GM21515 (cell line): ENCODE measurements at regions not wholly inside any gene's neighbourhood (a gene's known extent, or its start where the extent isn't known, plus 50 kb on each side); places are given as distances from the start of the nearest gene placed in this dataset.
"Not testable (repeated sequence)": the region's sequence is repeated elsewhere in the genome, so short reads cannot be mapped to it uniquely, and the experiment has no call there.

ENCODE experiments used
- ATAC-seq: cut with Tn5 transposase; IDR thresholded peaks from one replicate; pipeline ENCODE4 v1.9.1; 2021; ENCODE audit not compliant: unreplicated experiment

GRCh38 chr6:6412221-6412620, 91.8 kb upstream of the F13A1 start:
- no peak for ATAC-seq

- no peak for ATAC-seq
Measured at GRCh38 chr6:6412700-6413099, 92.2 kb upstream of the F13A1 start.

DNA sequence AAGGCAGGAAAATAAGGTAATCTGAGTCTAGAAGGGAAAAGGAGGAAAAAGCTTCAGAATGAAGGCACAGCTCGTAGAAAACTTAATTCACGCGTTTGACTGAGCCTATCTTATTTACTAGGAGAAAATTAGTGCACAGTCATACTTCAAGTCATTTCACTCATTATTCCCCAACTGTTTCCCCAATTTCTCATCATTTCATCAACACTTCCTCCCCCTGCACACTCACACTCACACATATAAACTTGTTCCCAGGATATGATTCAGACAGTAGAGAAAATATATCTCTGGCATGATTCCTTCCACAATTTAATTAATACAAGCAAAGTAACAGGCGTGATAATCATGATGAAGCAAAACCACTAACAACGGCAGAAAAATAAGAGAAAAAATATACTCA, 94.5 kb upstream of the F13A1 start:
- ATAC-seq: no peak

GRCh38 chr6:6417475-6417874, 97.0 kb upstream of the F13A1 start:
- no peak for ATAC-seq

GRCh38 chr6:6418421-6418820, 98.0 kb upstream of the F13A1 start:
- ATAC-seq: no peak

GRCh38 chr6:6420107-6420506, 99.6 kb upstream of the F13A1 start:
- no peak for ATAC-seq

DNA sequence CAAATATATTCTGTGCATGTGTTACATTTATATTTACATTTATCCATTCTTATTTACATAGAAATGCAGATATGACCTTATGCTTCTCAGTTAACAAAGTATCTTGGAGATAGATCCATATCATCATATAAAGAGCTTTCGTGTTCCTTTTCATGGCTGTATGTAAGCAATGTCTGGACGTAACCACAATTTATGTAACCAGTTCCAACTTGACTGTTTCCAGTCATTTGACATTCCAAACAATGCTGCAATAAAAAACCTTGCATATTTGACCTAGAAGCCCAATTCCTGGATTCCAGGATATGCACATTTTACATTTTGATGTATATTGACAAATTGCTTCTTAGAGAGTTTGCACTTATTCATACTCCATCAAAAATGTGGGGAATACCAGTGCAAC, 113.7 kb upstream of the F13A1 start:
- no peak for ATAC-seq

- ATAC-seq: no peak
Measured at GRCh38 chr6:6434723-6435122, 114.3 kb upstream of the F13A1 start.

GRCh38 chr6:6436366-6436765, 115.9 kb upstream of the F13A1 start:
- no peak for ATAC-seq

GRCh38 chr6:6436946-6437345, 116.5 kb upstream of the F13A1 start:
- ATAC-seq: no peak

DNA sequence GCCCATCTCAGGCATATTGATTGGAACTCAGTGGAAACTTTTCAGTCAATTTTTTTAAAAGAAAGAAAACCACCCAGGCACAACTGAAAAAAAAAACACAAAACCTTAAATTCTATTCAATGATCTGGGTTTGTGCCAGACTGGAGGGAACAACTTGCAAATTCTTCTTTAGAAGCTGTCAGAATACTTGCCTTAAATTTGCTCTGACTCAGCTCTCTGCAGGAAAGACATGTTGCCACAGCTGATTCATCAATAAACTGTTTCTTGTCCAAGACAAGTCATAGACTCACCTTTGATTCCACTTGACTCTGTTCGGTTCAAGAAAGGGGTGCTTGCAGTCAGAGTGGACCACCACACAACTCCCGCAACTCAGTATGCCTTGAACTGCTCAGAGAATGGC, 117.8 kb upstream of the F13A1 start:
- no peak for ATAC-seq

DNA sequence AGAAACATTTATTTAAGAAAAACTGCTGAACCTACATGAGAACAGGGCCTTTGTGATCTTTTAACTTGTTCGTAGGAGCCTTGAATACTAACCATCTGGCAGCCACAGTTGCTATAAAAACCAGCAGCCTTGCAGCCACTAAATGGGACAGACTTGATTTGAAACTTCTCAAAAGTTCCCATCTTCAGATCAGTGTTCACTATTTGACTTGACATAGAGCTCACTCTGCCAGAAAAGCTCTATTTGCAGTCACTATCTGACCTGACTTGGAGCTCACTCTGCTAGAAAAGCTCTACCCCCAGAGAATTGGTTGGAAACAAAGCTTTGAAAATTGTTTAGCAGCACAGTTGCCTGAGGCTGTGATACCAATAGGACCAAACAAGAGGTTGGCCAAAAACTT, 119.3 kb upstream of the F13A1 start:
- ATAC-seq: no peak

DNA sequence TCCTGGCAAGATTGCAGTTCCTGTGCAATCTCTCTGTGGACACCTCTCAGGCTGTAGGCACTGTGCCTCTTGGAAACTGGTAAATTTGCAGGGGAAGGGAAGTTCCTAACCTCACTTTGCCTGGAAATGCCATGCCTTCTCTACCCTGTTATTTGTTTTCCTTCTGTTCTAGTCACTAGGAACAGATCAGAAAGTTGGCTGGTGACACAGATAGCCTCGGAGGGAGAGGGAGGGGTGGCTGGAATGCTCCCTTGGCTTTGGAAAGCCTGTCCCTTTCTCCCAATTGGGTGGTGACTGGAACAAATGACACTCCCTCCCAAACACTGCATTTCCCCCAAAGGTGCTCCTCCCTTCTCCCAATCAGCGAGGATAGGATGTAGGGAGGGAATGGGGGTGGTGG, 131.5 kb upstream of the F13A1 start:
- no peak for ATAC-seq

- ATAC-seq: no peak
Measured at GRCh38 chr6:6453186-6453585, 132.7 kb upstream of the F13A1 start.

DNA sequence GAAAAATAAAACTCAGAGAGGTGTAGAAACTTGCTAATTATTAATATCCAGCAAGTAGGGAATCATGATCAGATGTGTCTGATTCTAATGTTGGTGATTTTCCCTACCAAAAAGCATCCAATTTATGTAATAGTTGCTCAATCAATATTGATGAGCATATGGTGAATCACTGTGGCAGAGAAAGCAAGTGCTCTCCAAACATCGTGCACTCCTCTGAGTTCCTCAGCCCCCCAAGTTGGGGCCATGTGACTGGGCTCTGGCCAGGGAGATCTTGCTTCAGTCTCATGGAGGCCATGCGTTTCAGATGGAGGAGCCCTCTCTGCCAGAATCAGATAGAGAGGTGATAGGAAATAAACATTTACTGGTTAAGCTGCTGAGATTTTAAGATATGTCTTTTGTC, 133.2 kb upstream of the LY86 start:
- ATAC-seq: no peak

DNA sequence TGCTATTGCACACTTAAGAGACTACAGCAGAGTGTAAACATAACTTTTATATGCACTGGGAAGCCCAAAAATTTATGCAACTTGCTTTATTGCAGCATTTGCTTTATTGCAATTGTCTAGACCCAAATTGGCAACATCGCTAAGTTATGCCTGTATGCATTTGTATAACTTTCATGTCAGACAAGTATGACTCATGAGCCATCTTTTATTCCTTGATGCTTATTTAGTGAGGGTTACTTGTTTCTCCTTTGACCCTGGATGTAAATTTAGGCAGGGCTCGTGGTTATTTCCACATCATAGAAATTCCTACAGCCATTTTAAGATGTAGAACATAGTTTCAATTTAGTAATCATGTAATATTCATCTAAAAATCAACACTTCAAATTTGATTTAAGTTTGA, 130.3 kb upstream of the LY86 start:
- no peak for ATAC-seq

GRCh38 chr6:6459963-6460362, 128.6 kb upstream of the LY86 start:
- ATAC-seq: not testable (repeated sequence)

GRCh38 chr6:6460416-6460815, 128.1 kb upstream of the LY86 start:
- no peak for ATAC-seq

GRCh38 chr6:6461138-6461537, 127.4 kb upstream of the LY86 start:
- no peak for ATAC-seq

GRCh38 chr6:6466967-6467761, 121.4 kb upstream of the LY86 start:
- no peak for ATAC-seq

- no peak for ATAC-seq
Measured at GRCh38 chr6:6469074-6469473, 119.4 kb upstream of the LY86 start.

DNA sequence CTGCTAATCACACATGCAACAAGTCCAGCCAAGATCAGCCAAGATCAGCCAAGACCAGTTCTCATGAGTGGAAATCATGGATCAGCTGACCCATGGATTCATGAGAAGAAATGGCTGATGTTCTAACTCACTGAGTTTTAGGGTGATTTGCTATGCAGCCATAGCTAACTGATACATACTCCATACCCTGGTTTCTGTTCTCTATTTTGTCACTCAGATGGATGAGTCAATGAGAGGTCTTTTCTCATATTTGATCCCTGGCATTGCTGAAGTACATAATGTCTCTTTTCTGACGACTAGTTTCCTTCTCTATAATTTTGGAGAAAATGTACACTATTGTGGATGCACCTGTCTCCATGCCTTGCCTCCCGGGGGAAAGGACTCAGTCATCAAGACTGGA, 118.4 kb upstream of the LY86 start:
- no peak for ATAC-seq

DNA sequence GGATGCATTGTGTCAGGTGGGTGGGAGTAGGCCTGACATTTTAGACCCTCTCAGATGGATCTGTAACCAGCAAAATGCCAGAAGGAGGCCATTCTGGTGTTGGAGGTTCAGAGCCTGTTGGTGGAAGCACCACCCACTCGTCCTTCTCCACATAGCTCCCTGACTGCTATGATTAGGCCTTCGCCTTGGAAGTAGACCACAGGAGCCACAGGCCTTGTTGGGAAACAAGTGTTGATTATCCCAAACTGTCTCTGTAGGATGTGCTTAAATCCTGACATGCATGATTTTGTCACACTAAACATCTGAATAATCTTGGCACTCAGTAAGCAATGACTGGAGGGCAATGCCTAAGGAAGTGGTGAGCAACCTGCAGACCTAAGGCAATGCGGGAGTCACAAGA, 117.2 kb upstream of the LY86 start:
- ATAC-seq: no peak
